ENCODE measurements at regions not wholly inside any gene's neighbourhood (a gene's known extent, or its start where the extent isn't known, plus 50 kb on each side); places are given as distances from the start of the nearest gene placed in this dataset.

- TF ChIP-seq, protein P1, sequence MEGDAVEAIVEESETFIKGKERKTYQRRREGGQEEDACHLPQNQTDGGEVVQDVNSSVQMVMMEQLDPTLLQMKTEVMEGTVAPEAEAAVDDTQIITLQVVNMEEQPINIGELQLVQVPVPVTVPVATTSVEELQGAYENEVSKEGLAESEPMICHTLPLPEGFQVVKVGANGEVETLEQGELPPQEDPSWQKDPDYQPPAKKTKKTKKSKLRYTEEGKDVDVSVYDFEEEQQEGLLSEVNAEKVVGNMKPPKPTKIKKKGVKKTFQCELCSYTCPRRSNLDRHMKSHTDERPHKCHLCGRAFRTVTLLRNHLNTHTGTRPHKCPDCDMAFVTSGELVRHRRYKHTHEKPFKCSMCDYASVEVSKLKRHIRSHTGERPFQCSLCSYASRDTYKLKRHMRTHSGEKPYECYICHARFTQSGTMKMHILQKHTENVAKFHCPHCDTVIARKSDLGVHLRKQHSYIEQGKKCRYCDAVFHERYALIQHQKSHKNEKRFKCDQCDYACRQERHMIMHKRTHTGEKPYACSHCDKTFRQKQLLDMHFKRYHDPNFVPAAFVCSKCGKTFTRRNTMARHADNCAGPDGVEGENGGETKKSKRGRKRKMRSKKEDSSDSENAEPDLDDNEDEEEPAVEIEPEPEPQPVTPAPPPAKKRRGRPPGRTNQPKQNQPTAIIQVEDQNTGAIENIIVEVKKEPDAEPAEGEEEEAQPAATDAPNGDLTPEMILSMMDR (IDR thresholded peaks at IDR 0.05): no peak
- no peak for TF ChIP-seq POLR2A (IDR thresholded peaks at IDR 0.05)
- no peak for TF ChIP-seq POLR2AphosphoS5 (IDR thresholded peaks at IDR 0.05)
- TF ChIP-seq EP300 (IDR thresholded peaks at IDR 0.05): no peak
Measured at GRCh38 chr18:14945984-14946383, 198.0 kb downstream of the ANKRD30B start.
